Transverse colon (tissue), 4 donors: ENCODE measurements at regions not wholly inside any gene's neighbourhood (a gene's known extent, or its start where the extent isn't known, plus 50 kb on each side); places are given as distances from the start of the nearest gene placed in this dataset.

Source experiments
- CTCF ChIP-seq, 5 experiments: fragments of 200-600 bp in 3 of 5; fragments of 450-650 bp in 2 of 5; sonication (generic) in 3 of 5; IDR thresholded peaks; 1 replicate in 2 of 5; 2 replicates in 3 of 5; pipeline ENCODE4 v1.5.1; 2016 to 2017; ENCODE audit warnings: antibody characterized with exemption in 5 of 5, inconsistent platforms in 3 of 5, mild to moderate bottlenecking in 2 of 5, moderate library complexity in 1 of 5
- POLR2A ChIP-seq: fragments of 450-650 bp; IDR thresholded peaks from one replicate; pipeline ENCODE4 v1.6.1; 2016; ENCODE audit warnings: antibody characterized with exemption, mild to moderate bottlenecking, moderate library complexity
- POLR2AphosphoS5 ChIP-seq, 3 donors: sonication (generic); formaldehyde crosslinking; IDR thresholded peaks; one replicate each; pipeline ENCODE4 v1.6.1; 2016; ENCODE audit warnings: antibody characterized with exemption in 3 of 3

GRCh38 chr13:61592489-61592888, 176.8 kb upstream of the PCDH20 start:
- TF ChIP-seq CTCF (IDR thresholded peaks at IDR 0.05): no peak
- TF ChIP-seq POLR2A: no peak
- no peak for TF ChIP-seq POLR2AphosphoS5 (IDR thresholded peaks at IDR 0.05)
